ENCODE measurements at regions not wholly inside any gene's neighbourhood (a gene's known extent, or its start where the extent isn't known, plus 50 kb on each side); places are given as distances from the start of the nearest gene placed in this dataset.

DNA sequence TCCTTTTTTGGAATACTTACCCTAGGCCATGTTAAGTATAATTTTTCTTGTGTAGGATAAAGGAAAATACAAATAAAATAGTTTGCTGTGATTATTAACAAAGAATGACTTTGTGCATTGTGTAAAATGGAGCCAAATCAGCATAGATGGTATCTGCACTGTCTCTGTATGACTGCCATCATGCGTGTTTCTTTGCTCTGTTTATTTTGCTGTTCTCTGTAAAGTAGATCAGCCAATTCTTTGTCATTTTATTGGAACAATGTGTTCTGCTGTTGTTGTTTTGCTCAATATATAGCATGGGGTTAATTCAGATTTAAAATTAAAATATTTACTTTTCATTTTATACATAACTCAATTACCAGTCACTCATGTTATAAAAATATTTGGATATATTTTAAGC lies 181.3 kb upstream of the UBE2E3 start:
- Histone ChIP-seq H3K9me3 (no peaks in the 10 kb centered on the region), H3K4me3 (no peak overlapping the region), H3K27ac (no peak overlapping the region), H3K27me3 (no peaks in the 10 kb centered on the region), H3K36me3 (no peaks in the 10 kb centered on the region), H3K4me1 (no peaks in the 10 kb centered on the region)
- DNase-seq (no peak), ATAC-seq (no peak)
- 77% methylated on average over 1 of the region's 1 CpG for WGBS (ENCODE audit: insufficient coverage, low coverage, low lambda C conversion rate, missing lambda C conversion rate)
- TF ChIP-seq, protein P1, sequence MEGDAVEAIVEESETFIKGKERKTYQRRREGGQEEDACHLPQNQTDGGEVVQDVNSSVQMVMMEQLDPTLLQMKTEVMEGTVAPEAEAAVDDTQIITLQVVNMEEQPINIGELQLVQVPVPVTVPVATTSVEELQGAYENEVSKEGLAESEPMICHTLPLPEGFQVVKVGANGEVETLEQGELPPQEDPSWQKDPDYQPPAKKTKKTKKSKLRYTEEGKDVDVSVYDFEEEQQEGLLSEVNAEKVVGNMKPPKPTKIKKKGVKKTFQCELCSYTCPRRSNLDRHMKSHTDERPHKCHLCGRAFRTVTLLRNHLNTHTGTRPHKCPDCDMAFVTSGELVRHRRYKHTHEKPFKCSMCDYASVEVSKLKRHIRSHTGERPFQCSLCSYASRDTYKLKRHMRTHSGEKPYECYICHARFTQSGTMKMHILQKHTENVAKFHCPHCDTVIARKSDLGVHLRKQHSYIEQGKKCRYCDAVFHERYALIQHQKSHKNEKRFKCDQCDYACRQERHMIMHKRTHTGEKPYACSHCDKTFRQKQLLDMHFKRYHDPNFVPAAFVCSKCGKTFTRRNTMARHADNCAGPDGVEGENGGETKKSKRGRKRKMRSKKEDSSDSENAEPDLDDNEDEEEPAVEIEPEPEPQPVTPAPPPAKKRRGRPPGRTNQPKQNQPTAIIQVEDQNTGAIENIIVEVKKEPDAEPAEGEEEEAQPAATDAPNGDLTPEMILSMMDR (IDR thresholded peaks at IDR 0.05): no peak
- TF ChIP-seq POLR2A (IDR thresholded peaks at IDR 0.05): no peak
- intact Hi-C loops (cut with DNase I): no loop called here

DNA sequence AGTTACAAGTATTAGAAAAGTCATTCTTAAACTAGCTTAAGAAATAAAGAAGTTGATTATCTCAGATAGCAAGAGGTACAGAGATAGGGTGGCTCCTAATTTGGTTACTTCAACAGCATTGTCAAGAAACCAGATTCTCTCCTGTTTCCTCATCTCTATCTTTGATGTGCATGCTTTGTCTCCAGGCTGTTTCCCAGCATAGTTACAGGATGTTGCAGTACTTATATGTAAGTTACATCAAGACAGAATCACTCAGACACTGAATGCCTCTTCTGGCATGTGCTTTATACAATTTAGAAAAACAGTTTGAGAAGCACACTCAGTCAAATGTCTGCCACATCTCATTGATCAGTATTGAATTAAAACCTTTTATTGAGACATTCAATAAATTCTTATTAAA lies 189.5 kb upstream of the UBE2E3 start:
- H3K27me3 ChIP-seq: no peaks in the 10 kb centered on the region
- no peak for DNase-seq
- TF ChIP-seq, protein P1 (IDR thresholded peaks at IDR 0.05): no peak
- no peak for TF ChIP-seq POLR2A (IDR thresholded peaks at IDR 0.05)

DNA sequence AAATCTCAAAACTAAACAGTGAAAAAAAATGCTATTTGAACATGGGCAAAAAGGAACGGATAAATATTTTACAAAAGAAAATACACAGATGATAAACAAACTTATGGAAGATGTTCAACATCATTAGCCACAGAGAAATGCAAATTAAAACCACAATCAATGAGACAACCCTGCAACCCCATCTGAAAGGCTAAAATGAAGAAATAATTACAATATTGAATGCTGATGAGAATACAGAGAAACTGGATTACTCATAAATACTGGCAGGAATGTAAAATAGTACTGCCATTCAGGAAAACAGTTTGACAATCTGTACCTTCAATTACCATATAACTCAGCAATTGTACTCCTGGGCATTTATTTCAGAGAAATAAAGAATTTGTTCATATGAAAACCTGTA lies 193.1 kb upstream of the UBE2E3 start:
- no peaks in the 10 kb centered on the region for H3K27me3 ChIP-seq
- WGBS (ENCODE audit: insufficient coverage, low coverage, low lambda C conversion rate, missing lambda C conversion rate): 73% methylated on average over 1 of the region's 1 CpG
- intact Hi-C loops (cut with DNase I): no loop called here
- no peak for TF ChIP-seq POLR2A (IDR thresholded peaks at IDR 0.05)
- TF ChIP-seq, protein P1 (IDR thresholded peaks at IDR 0.05): no peak
- no peak overlapping the region for H3K27ac ChIP-seq
- DNase-seq: no peak
- no peaks in the 10 kb centered on the region for H3K4me1 ChIP-seq
- no peak for ATAC-seq
- H3K36me3 ChIP-seq: no peaks in the 10 kb centered on the region
- H3K4me3 ChIP-seq: no peak overlapping the region
- H3K9me3 ChIP-seq: no peaks in the 10 kb centered on the region

More for the DNA sequence above, 189.5 kb upstream of the UBE2E3 start:
- Histone ChIP-seq H3K4me1 (no peaks in the 10 kb centered on the region), H3K4me3 (no peak overlapping the region), H3K9me3 (no peaks in the 10 kb centered on the region), H3K36me3 (no peaks in the 10 kb centered on the region), H3K27ac (no peak overlapping the region)
- intact Hi-C loops (cut with DNase I): no loop called here
- ATAC-seq: no peak

DNA sequence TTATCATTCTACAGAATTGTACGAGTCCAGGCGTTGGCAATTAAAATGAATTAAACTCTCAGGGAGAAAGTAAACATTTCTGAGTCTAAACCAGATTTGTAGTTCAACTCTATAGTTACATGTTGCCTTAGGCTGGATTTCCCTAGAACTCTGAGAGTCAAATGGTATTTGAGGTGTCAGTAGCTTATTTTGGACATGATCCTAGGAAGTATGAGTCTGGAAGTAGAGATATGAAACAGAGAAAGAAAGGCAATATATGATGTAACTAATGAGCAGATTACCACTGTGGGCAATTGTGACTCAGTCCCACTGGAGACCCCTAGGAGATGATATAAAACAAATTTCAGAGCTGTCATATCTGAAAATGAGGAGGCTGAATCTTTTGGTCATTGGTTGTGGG lies 199.1 kb upstream of the UBE2E3 start:
- H3K36me3 ChIP-seq: no peaks in the 10 kb centered on the region
- H3K27me3 ChIP-seq: no peaks in the 10 kb centered on the region
- ATAC-seq (no peak), DNase-seq (no peak)
- intact Hi-C loops (cut with DNase I): no loop called here
- H3K4me3 ChIP-seq: no peak overlapping the region
- WGBS (ENCODE audit: insufficient coverage, low coverage, low lambda C conversion rate, missing lambda C conversion rate): 97% methylated on average over 2 of the region's 2 CpGs
- H3K4me1 ChIP-seq: no peaks in the 10 kb centered on the region
- no peak overlapping the region for H3K27ac ChIP-seq
- no peaks in the 10 kb centered on the region for H3K9me3 ChIP-seq
- TF ChIP-seq, protein P1 (IDR thresholded peaks at IDR 0.05): no peak
- TF ChIP-seq POLR2A (IDR thresholded peaks at IDR 0.05): no peak

DNA sequence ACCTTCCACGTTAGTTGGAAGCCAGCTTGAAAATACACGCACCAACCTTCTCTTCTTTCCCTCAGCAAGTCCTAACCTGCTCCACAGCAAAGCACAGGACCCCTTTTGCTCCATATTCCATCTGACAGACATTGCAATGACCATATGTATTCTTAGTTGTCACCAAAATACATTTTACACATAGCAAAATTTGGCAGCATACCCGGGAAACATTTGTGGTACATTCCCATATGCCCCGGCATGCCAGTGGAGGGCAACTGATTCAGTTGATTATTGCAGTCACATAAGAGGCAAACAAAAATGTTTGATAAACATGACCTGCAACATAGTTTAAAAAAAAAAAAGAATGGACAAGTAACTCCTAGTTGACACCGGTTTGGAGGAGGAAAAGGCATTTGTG lies 202.1 kb upstream of the UBE2E3 start:
- Histone ChIP-seq H3K4me1 (no peaks in the 10 kb centered on the region), H3K27me3 (no peaks in the 10 kb centered on the region), H3K4me3 (no peak overlapping the region), H3K27ac (no peak overlapping the region), H3K36me3 (no peaks in the 10 kb centered on the region), H3K9me3 (no peaks in the 10 kb centered on the region)
- no peak for ATAC-seq
- 85% methylated on average over 5 of the region's 5 CpGs for WGBS (ENCODE audit: insufficient coverage, low coverage, low lambda C conversion rate, missing lambda C conversion rate)
- TF ChIP-seq, protein P1 (IDR thresholded peaks at IDR 0.05): no peak
- TF ChIP-seq POLR2A (IDR thresholded peaks at IDR 0.05): no peak
- intact Hi-C loops (cut with DNase I): no loop called here
- no peak for DNase-seq

Data from right lobe of liver (tissue), 6 donors.